C4-2B (cell line): ENCODE measurements at regions not wholly inside any gene's neighbourhood (a gene's known extent, or its start where the extent isn't known, plus 50 kb on each side); places are given as distances from the start of the nearest gene placed in this dataset.

Experiments
- H3K27ac ChIP-seq: fragments of 450-650 bp; 2 replicates; pipeline ENCODE4 v1.5.1; 2017
- CTCF ChIP-seq: fragments of 450-650 bp; conservative IDR thresholded peaks from 2 replicates; pipeline ENCODE4 v1.5.1; 2017; ENCODE audit warnings: mild to moderate bottlenecking
- ZFX ChIP-seq: fragments of 450-650 bp; IDR thresholded peaks from 2 replicates; pipeline ENCODE4 v1.6.1; 2017

DNA sequence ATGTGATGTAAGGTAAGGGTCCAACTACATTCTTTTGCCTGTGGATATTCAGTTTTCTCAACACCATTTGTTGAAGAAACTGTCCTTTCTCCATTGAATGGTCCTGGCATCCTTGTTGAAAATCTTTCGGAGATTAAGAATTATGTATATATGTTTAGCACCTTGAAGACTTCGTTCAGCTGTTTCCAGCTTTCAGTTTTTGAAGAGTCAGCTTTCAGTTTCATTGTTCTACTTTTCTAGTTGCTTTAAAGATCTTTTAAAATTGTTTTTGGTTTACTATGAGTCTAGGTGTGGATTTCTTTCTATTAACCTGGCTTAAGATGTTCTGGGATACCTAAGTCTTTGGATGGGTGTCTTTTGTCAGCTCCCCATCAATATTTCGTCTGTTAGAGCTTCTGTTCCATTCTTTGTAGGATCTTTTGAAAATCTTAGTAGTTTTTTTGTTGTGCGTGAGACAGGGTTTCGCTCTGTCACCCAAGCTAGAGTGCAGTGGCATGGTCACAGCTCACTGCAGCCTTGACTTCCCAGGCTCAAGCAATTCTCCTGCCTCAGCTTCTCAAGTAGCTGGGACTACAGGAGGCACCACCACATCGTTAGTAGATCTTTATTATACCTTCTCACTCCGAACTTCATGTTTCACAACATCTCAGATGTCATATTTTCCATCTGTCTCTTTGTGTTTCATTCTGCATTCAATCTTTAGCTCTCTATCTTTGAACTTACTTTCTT lies 353.5 kb upstream of the B3GALT2 start:
- TF ChIP-seq ZFX, result no peak
- TF ChIP-seq CTCF, result no peak
- no peak overlapping the region for H3K27ac ChIP-seq

GRCh38 chr1:193538680-193539079 lies 352.3 kb upstream of the B3GALT2 start:
- no peak for TF ChIP-seq ZFX
- no peak for TF ChIP-seq CTCF
- H3K27ac ChIP-seq, result no peak overlapping the region

DNA sequence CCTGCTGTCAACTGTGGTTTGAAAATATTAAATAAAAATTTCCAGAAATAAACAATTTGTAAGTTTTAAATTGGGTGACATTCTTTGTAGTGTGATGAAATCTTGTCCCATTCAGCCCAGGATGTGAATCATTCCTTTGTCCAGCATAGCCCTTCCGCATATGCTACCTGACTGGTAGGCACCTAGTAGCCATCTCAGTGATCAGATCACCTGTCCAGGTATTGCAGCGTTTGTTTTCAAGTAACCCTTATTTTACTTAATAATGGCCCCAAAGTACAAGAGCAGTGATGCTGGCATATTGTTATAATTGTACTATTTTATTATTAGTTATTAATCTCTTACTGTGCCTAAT lies 351.6 kb upstream of the B3GALT2 start:
- H3K27ac ChIP-seq, result no peak overlapping the region
- TF ChIP-seq ZFX (no peak), CTCF (no peak)

DNA sequence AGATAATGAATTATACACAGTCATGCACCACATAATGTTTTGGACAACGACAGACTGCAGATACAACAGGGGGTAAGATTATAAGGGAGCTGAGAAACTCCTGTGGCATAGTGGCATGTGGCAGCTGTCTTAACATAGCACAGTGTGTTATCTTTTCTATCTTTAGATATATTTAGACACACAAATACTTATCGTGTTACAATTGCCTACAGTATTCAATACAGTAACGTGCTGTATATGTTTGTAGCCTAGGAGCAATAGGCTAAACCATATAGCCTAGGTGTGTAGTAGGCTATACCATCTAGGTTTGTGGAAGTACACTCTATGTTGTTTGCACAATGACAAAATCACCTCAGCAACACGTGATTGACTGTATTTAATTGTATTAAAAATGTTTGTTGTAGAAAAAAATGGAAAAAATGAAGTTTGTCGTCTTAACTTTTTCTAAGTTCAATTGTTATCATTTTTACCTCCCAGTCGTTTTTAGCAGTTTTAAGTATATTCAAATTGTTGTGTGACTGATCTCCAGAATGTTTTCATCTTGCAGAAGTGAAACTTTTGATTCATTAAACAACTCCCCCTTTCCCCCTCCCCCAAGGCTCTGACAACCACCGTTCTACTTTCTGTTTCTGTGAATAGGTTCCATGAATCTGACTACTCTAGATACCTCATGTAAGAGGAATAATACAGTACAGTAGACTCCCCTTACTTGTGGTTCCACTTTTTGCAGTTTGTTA lies 351.0 kb upstream of the B3GALT2 start:
- no peak overlapping the region for H3K27ac ChIP-seq
- TF ChIP-seq CTCF, result no peak

GRCh38 chr1:193533853-193534252 lies 347.4 kb upstream of the B3GALT2 start:
- no peak overlapping the region for H3K27ac ChIP-seq
- TF ChIP-seq CTCF (no peak), ZFX (no peak)

DNA sequence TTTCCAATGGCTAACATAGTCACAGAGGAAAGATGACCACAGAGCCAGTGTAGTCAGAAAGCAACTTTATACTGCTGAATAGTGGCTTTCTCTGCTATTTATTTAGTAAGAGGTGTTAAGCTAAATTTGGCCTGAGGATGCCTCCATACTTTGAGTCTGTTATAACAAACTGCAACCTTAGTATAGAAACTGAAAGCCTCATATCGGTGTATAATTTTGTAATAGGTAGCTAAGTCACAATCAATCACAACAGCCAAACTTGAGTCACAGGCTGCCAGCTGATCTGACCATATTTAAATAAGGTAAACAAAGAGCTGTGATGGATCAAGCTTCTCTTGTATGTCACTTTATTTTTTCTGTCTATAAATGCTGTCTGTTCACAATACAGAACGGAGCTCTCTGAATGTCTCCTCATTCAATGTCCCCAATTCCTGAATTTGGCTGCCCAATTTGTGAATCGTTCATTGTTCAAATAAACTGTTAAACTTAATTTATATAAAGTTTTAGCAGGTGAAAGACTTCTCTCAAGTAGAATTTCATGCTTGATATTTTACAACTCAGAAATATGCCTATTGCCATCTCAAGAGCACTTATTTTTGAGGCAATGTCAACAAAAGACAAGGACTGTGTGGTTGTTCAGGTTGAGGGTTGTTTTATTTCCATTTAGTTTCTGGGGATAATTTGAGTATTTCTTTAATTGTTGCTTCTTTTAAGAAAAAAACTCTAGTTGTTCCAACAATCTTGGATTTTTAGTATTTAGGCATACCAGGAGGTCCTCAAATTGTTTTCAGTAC lies 339.7 kb upstream of the B3GALT2 start:
- no peak for TF ChIP-seq CTCF
- no peak overlapping the region for H3K27ac ChIP-seq

GRCh38 chr1:193525411-193525810 lies 339.0 kb upstream of the B3GALT2 start:
- H3K27ac ChIP-seq, result no peak overlapping the region
- TF ChIP-seq ZFX (no peak), CTCF (no peak)
